WTC11 (cell line): ENCODE measurements at regions not wholly inside any gene's neighbourhood (a gene's known extent, or its start where the extent isn't known, plus 50 kb on each side); places are given as distances from the start of the nearest gene placed in this dataset.

ENCODE experiments used
- ATAC-seq: fragments of 200-7000 bp; cut with Tn5 transposase; 2 replicates; pipeline ENCODE4 v1.10.0; 2021; ENCODE audit warnings: mild to moderate bottlenecking, moderate library complexity
- CTCF ChIA-PET: fragments of 300-600 bp; sonication (Branson Sonifier 250); formaldehyde crosslinking; loops from one replicate; lab custom pipeline; 2021; ENCODE audit warnings: antibody characterized with exemption; lab: Charles Lee
- POLR2A ChIA-PET: fragments of 350-600 bp; sonication (Branson Sonifier 250); formaldehyde crosslinking; loops from one replicate; lab custom pipeline; 2021; ENCODE audit warnings: antibody characterized with exemption; lab: Charles Lee
- DNase-seq: peaks from one replicate; pipeline ENCODE4 v3.0.0; 2021; ENCODE audit warnings: low spot score
- H3K27ac Mint-ChIP-seq: 2 replicates; pipeline ENCODE4 v1.8.0; 2021; ENCODE audit warnings: mixed read lengths
- H3K27me3 Mint-ChIP-seq: 2 replicates; pipeline ENCODE4 v1.8.0; 2021; ENCODE audit warnings: low read depth, mild to moderate bottlenecking, moderate library complexity, mixed read lengths
- H3K36me3 Mint-ChIP-seq: 2 replicates; pipeline ENCODE4 v1.8.0; 2021; ENCODE audit warnings: mixed read lengths
- H3K4me1 Mint-ChIP-seq: 2 replicates; pipeline ENCODE4 v1.8.0; 2022; ENCODE audit warnings: mixed read lengths
- H3K4me3 Mint-ChIP-seq: 2 replicates; pipeline ENCODE4 v1.8.0; 2021; ENCODE audit warnings: mild to moderate bottlenecking, moderate library complexity, mixed read lengths
- H3K9me3 Mint-ChIP-seq: 2 replicates; pipeline ENCODE4 v1.8.0; 2021; ENCODE audit warnings: mixed read lengths
- ARID4B ChIP-seq: sonication (generic); formaldehyde crosslinking; IDR thresholded peaks from 2 replicates; pipeline ENCODE4 v1.8.0; 2023; ENCODE audit warnings: missing genetic modification reagents, mild to moderate bottlenecking, borderline replicate concordance
- ATF6 ChIP-seq: sonication (generic); formaldehyde crosslinking; IDR thresholded peaks from 2 replicates; pipeline ENCODE4 v1.8.1; 2023; ENCODE audit warnings: mild to moderate bottlenecking, missing genetic modification reagents
- CDX4 ChIP-seq: fragments of 250-450 bp; sonication (Bioruptor Pico); IDR thresholded peaks from 2 replicates; pipeline ENCODE4 v1.9.0; 2021; ENCODE audit warnings: moderate library complexity, mild to moderate bottlenecking, inconsistent platforms, borderline replicate concordance
- E2F5 ChIP-seq: sonication (generic); formaldehyde crosslinking; IDR thresholded peaks from 2 replicates; pipeline ENCODE4 v1.8.1; 2022; ENCODE audit warnings: mild to moderate bottlenecking, moderate library complexity, missing genetic modification reagents
- ETV6 ChIP-seq: sonication (generic); formaldehyde crosslinking; IDR thresholded peaks from 2 replicates; pipeline ENCODE4 v1.8.1; 2022; ENCODE audit warnings: mild to moderate bottlenecking, missing genetic modification reagents
- FOXK1 ChIP-seq: sonication (generic); formaldehyde crosslinking; IDR thresholded peaks from 2 replicates; pipeline ENCODE4 v1.8.0; 2022; ENCODE audit warnings: mild to moderate bottlenecking, moderate library complexity, missing genetic modification reagents
- FOXP4 ChIP-seq: sonication (generic); formaldehyde crosslinking; IDR thresholded peaks from 2 replicates; pipeline ENCODE4 v1.8.0; 2022; ENCODE audit warnings: mild to moderate bottlenecking, missing genetic modification reagents
- JAZF1 ChIP-seq: fragments of 250-450 bp; sonication (Bioruptor Pico); IDR thresholded peaks from 2 replicates; pipeline ENCODE4 v1.9.0; 2021; ENCODE audit warnings: moderate library complexity, mild to moderate bottlenecking, inconsistent platforms
- OVOL2 ChIP-seq: fragments of 250-450 bp; sonication (Bioruptor Pico); IDR thresholded peaks from 2 replicates; pipeline ENCODE4 v1.9.0; 2021; ENCODE audit warnings: mild to moderate bottlenecking, borderline replicate concordance
- PRRX2 ChIP-seq: fragments of 250-450 bp; sonication (Bioruptor Pico); IDR thresholded peaks from 2 replicates; pipeline ENCODE4 v1.8.0; 2021; ENCODE audit warnings: mild to moderate bottlenecking
- ZBTB43 ChIP-seq: sonication (generic); formaldehyde crosslinking; IDR thresholded peaks from 2 replicates; pipeline ENCODE4 v1.8.1; 2023; ENCODE audit warnings: mild to moderate bottlenecking, missing genetic modification reagents
- ZNF671 ChIP-seq: fragments of 250-450 bp; sonication (Bioruptor Pico); IDR thresholded peaks from 2 replicates; pipeline ENCODE4 v1.8.0; 2021; ENCODE audit warnings: mild to moderate bottlenecking

- TF ChIP-seq E2F5 (no peak), ETV6 (CRISPR knock-in tag) (no peak), OVOL2 (CRISPR knock-in tag) (no peak), ZNF671 (no peak), ARID4B (CRISPR knock-in tag) (no peak)
- ATAC-seq (no peak), DNase-seq (no peak)
- H3K4me3 Mint-ChIP-seq = no peak overlapping the region
- CTCF ChIA-PET = interaction anchor here (0.7 to 1.4 kb wide), 3 partner anchors 22 to 1298 kb away, joined by 4 to 5 read pairs (median 5); no protein-coding TSS in a partner anchor
- H3K27me3 Mint-ChIP-seq = no peaks in the 10 kb centered on the region
- POLR2A ChIA-PET = no interaction called here
- H3K4me1 Mint-ChIP-seq = peaks cover 34% of the 10 kb centered on the region
- H3K9me3 Mint-ChIP-seq = no peaks in the 10 kb centered on the region
- no peak overlapping the region for H3K27ac Mint-ChIP-seq
- H3K36me3 Mint-ChIP-seq = no peaks in the 10 kb centered on the region
These were observed 1113.2 kb downstream of the IGSF11 start for GRCh38 chr3:117921411-117921810.

- Mint-ChIP-seq H3K4me1 (peaks cover 34% of the 10 kb centered on the region), H3K9me3 (no peaks in the 10 kb centered on the region), H3K4me3 (no peak overlapping the region), H3K27ac (peak overlapping the region; percentile 36; the same call in 1 of the 2 replicates), H3K36me3 (no peaks in the 10 kb centered on the region), H3K27me3 (no peaks in the 10 kb centered on the region)
- DNase-seq (no peak), ATAC-seq (peak; percentile 91)
- CTCF ChIA-PET = interaction anchor here (0.7 to 1.4 kb wide), 3 partner anchors 23 to 1299 kb away, joined by 4 to 5 read pairs (median 5); no protein-coding TSS in a partner anchor
- no peak for TF ChIP-seq FOXP4
- no peak for TF ChIP-seq FOXK1 (CRISPR knock-in tag)
- no peak for TF ChIP-seq ZBTB43 (CRISPR knock-in tag)
- no peak for TF ChIP-seq PRRX2
- no peak for TF ChIP-seq OVOL2 (CRISPR knock-in tag)
- TF ChIP-seq CDX4 = no peak
- TF ChIP-seq JAZF1 (CRISPR knock-in tag) = no peak
- POLR2A ChIA-PET = no interaction called here
These were observed 1112.6 kb downstream of the IGSF11 start for GRCh38 chr3:117922039-117922438.

GRCh38 chr3:117926819-117927218 lies 1107.8 kb downstream of the IGSF11 start:
- POLR2A ChIA-PET = no interaction called here
- Mint-ChIP-seq H3K36me3 (no peaks in the 10 kb centered on the region), H3K27ac (no peak overlapping the region), H3K9me3 (no peaks in the 10 kb centered on the region), H3K4me1 (peaks cover 13% of the 10 kb centered on the region), H3K4me3 (no peak overlapping the region), H3K27me3 (no peaks in the 10 kb centered on the region)
- CTCF ChIA-PET = no interaction called here
- ATAC-seq (no peak), DNase-seq (no peak)
- no peak for TF ChIP-seq ATF6
